ENCODE measurements at regions not wholly inside any gene's neighbourhood (a gene's known extent, or its start where the extent isn't known, plus 50 kb on each side); places are given as distances from the start of the nearest gene placed in this dataset.

GRCh38 chr14:51515611-51516010 lies 136.1 kb upstream of the FRMD6 start:
- H3K27me3 ChIP-seq (ENCODE audit: control insufficient read depth, insufficient read depth, low read length, poor library complexity, severe bottlenecking): no peaks in the 10 kb centered on the region
- 88 to 94% methylated on average over 3 of the region's 3 CpGs for WGBS, 2 experiments
- no peak overlapping the region for H3K4me3 ChIP-seq (ENCODE audit: insufficient read depth, low read depth, low read length)
- H3K9me3 ChIP-seq (ENCODE audit: control insufficient read depth, low read length): no peaks in the 10 kb centered on the region
- H3K4me1 ChIP-seq (ENCODE audit: control insufficient read depth, insufficient read depth, low read length): no peaks in the 10 kb centered on the region
- H3K27ac ChIP-seq (ENCODE audit: insufficient read depth, low read depth, low read length, poor library complexity, severe bottlenecking): no peak overlapping the region
- H3K36me3 ChIP-seq (ENCODE audit: control insufficient read depth, insufficient read depth, low read length): no peaks in the 10 kb centered on the region

GRCh38 chr14:51516706-51517395 lies 134.9 kb upstream of the FRMD6 start:
- 92 to 93% methylated on average over 4 of the region's 4 CpGs for WGBS, 2 experiments
- H3K27ac ChIP-seq (ENCODE audit: insufficient read depth, low read depth, low read length, poor library complexity, severe bottlenecking): no peak overlapping the region
- H3K9me3 ChIP-seq (ENCODE audit: control insufficient read depth, low read length): no peaks in the 10 kb centered on the region
- H3K4me3 ChIP-seq (ENCODE audit: insufficient read depth, low read depth, low read length): no peak overlapping the region
- no peaks in the 10 kb centered on the region for H3K27me3 ChIP-seq (ENCODE audit: control insufficient read depth, insufficient read depth, low read length, poor library complexity, severe bottlenecking)
- no peaks in the 10 kb centered on the region for H3K4me1 ChIP-seq (ENCODE audit: control insufficient read depth, insufficient read depth, low read length)
- no peaks in the 10 kb centered on the region for H3K36me3 ChIP-seq (ENCODE audit: control insufficient read depth, insufficient read depth, low read length)

- whole genome bisulfite sequencing, 2 experiments: 86% methylated on average over 2 of the region's 3 CpGs
These were observed 133.4 kb upstream of the FRMD6 start for GRCh38 chr14:51518280-51518679.

GRCh38 chr14:51518711-51519110 lies 133.0 kb upstream of the FRMD6 start:
- H3K4me1 ChIP-seq (ENCODE audit: control insufficient read depth, insufficient read depth, low read length): no peaks in the 10 kb centered on the region
- no peaks in the 10 kb centered on the region for H3K36me3 ChIP-seq (ENCODE audit: control insufficient read depth, insufficient read depth, low read length)
- H3K4me3 ChIP-seq (ENCODE audit: insufficient read depth, low read depth, low read length): no peak overlapping the region
- no peaks in the 10 kb centered on the region for H3K27me3 ChIP-seq (ENCODE audit: control insufficient read depth, insufficient read depth, low read length, poor library complexity, severe bottlenecking)
- H3K27ac ChIP-seq (ENCODE audit: insufficient read depth, low read depth, low read length, poor library complexity, severe bottlenecking): no peak overlapping the region
- no peaks in the 10 kb centered on the region for H3K9me3 ChIP-seq (ENCODE audit: control insufficient read depth, low read length)
- 86 to 95% methylated on average over 1 to 2 of the region's 2 CpGs for WGBS, 2 experiments

More at GRCh38 chr14:51518280-51518679, 133.4 kb upstream of the FRMD6 start:
- Histone ChIP-seq H3K27me3 (ENCODE audit: control insufficient read depth, insufficient read depth, low read length, poor library complexity, severe bottlenecking) (no peaks in the 10 kb centered on the region), H3K4me1 (ENCODE audit: control insufficient read depth, insufficient read depth, low read length) (no peaks in the 10 kb centered on the region), H3K9me3 (ENCODE audit: control insufficient read depth, low read length) (no peaks in the 10 kb centered on the region), H3K27ac (ENCODE audit: insufficient read depth, low read depth, low read length, poor library complexity, severe bottlenecking) (no peak overlapping the region), H3K4me3 (ENCODE audit: insufficient read depth, low read depth, low read length) (no peak overlapping the region), H3K36me3 (ENCODE audit: control insufficient read depth, insufficient read depth, low read length) (no peaks in the 10 kb centered on the region)

GRCh38 chr14:51520087-51520486 lies 131.6 kb upstream of the FRMD6 start:
- H3K4me1 ChIP-seq (ENCODE audit: control insufficient read depth, insufficient read depth, low read length): no peaks in the 10 kb centered on the region
- no peaks in the 10 kb centered on the region for H3K36me3 ChIP-seq (ENCODE audit: control insufficient read depth, insufficient read depth, low read length)
- no peaks in the 10 kb centered on the region for H3K9me3 ChIP-seq (ENCODE audit: control insufficient read depth, low read length)
- H3K27ac ChIP-seq (ENCODE audit: insufficient read depth, low read depth, low read length, poor library complexity, severe bottlenecking): no peak overlapping the region
- WGBS, 2 experiments: 100% methylated on average over 1 of the region's 1 CpG
- no peaks in the 10 kb centered on the region for H3K27me3 ChIP-seq (ENCODE audit: control insufficient read depth, insufficient read depth, low read length, poor library complexity, severe bottlenecking)
- no peak overlapping the region for H3K4me3 ChIP-seq (ENCODE audit: insufficient read depth, low read depth, low read length)

- Histone ChIP-seq H3K4me3 (ENCODE audit: insufficient read depth, low read depth, low read length) (no peak overlapping the region), H3K9me3 (ENCODE audit: control insufficient read depth, low read length) (no peaks in the 10 kb centered on the region), H3K27ac (ENCODE audit: insufficient read depth, low read depth, low read length, poor library complexity, severe bottlenecking) (no peak overlapping the region), H3K36me3 (ENCODE audit: control insufficient read depth, insufficient read depth, low read length) (no peaks in the 10 kb centered on the region), H3K27me3 (ENCODE audit: control insufficient read depth, insufficient read depth, low read length, poor library complexity, severe bottlenecking) (no peaks in the 10 kb centered on the region), H3K4me1 (ENCODE audit: control insufficient read depth, insufficient read depth, low read length) (no peaks in the 10 kb centered on the region)
These were observed 129.9 kb upstream of the FRMD6 start for GRCh38 chr14:51521764-51522163.

- Histone ChIP-seq H3K27ac (ENCODE audit: insufficient read depth, low read depth, low read length, poor library complexity, severe bottlenecking) (no peak overlapping the region), H3K9me3 (ENCODE audit: control insufficient read depth, low read length) (no peaks in the 10 kb centered on the region), H3K36me3 (ENCODE audit: control insufficient read depth, insufficient read depth, low read length) (no peaks in the 10 kb centered on the region), H3K4me3 (ENCODE audit: insufficient read depth, low read depth, low read length) (no peak overlapping the region), H3K4me1 (ENCODE audit: control insufficient read depth, insufficient read depth, low read length) (no peaks in the 10 kb centered on the region), H3K27me3 (ENCODE audit: control insufficient read depth, insufficient read depth, low read length, poor library complexity, severe bottlenecking) (no peaks in the 10 kb centered on the region)
- 87 to 92% methylated on average over 4 of the region's 4 CpGs for WGBS, 2 experiments
These were observed 128.5 kb upstream of the FRMD6 start for GRCh38 chr14:51523243-51523642.

- H3K27ac ChIP-seq (ENCODE audit: insufficient read depth, low read depth, low read length, poor library complexity, severe bottlenecking): no peak overlapping the region
These were observed 126.0 kb upstream of the FRMD6 start for GRCh38 chr14:51525739-51526138.

GRCh38 chr14:51527073-51527472 lies 124.6 kb upstream of the FRMD6 start:
- H3K36me3 ChIP-seq (ENCODE audit: control insufficient read depth, insufficient read depth, low read length): no peaks in the 10 kb centered on the region
- no peaks in the 10 kb centered on the region for H3K27me3 ChIP-seq (ENCODE audit: control insufficient read depth, insufficient read depth, low read length, poor library complexity, severe bottlenecking)
- H3K9me3 ChIP-seq (ENCODE audit: control insufficient read depth, low read length): no peaks in the 10 kb centered on the region
- H3K27ac ChIP-seq (ENCODE audit: insufficient read depth, low read depth, low read length, poor library complexity, severe bottlenecking): no peak overlapping the region
- H3K4me3 ChIP-seq (ENCODE audit: insufficient read depth, low read depth, low read length): no peak overlapping the region
- H3K4me1 ChIP-seq (ENCODE audit: control insufficient read depth, insufficient read depth, low read length): no peaks in the 10 kb centered on the region
- WGBS, 2 experiments: 90 to 100% methylated on average over 2 of the region's 2 CpGs

More at GRCh38 chr14:51525739-51526138, 126.0 kb upstream of the FRMD6 start:
- Histone ChIP-seq H3K36me3 (ENCODE audit: control insufficient read depth, insufficient read depth, low read length) (no peaks in the 10 kb centered on the region), H3K9me3 (ENCODE audit: control insufficient read depth, low read length) (no peaks in the 10 kb centered on the region), H3K27me3 (ENCODE audit: control insufficient read depth, insufficient read depth, low read length, poor library complexity, severe bottlenecking) (no peaks in the 10 kb centered on the region), H3K4me3 (ENCODE audit: insufficient read depth, low read depth, low read length) (no peak overlapping the region), H3K4me1 (ENCODE audit: control insufficient read depth, insufficient read depth, low read length) (no peaks in the 10 kb centered on the region)
- 91 to 92% methylated on average over 3 of the region's 3 CpGs for WGBS, 2 experiments

- Histone ChIP-seq H3K4me3 (ENCODE audit: insufficient read depth, low read depth, low read length) (no peak overlapping the region), H3K27ac (ENCODE audit: insufficient read depth, low read depth, low read length, poor library complexity, severe bottlenecking) (no peak overlapping the region), H3K27me3 (ENCODE audit: control insufficient read depth, insufficient read depth, low read length, poor library complexity, severe bottlenecking) (no peaks in the 10 kb centered on the region), H3K36me3 (ENCODE audit: control insufficient read depth, insufficient read depth, low read length) (no peaks in the 10 kb centered on the region), H3K4me1 (ENCODE audit: control insufficient read depth, insufficient read depth, low read length) (no peaks in the 10 kb centered on the region), H3K9me3 (ENCODE audit: control insufficient read depth, low read length) (no peaks in the 10 kb centered on the region)
- 84 to 85% methylated on average over 1 of the region's 1 CpG for WGBS, 2 experiments
These were observed 122.0 kb upstream of the FRMD6 start for GRCh38 chr14:51529736-51530135.

- H3K27me3 ChIP-seq (ENCODE audit: control insufficient read depth, insufficient read depth, low read length, poor library complexity, severe bottlenecking): no peaks in the 10 kb centered on the region
- H3K36me3 ChIP-seq (ENCODE audit: control insufficient read depth, insufficient read depth, low read length): no peaks in the 10 kb centered on the region
- no peaks in the 10 kb centered on the region for H3K4me1 ChIP-seq (ENCODE audit: control insufficient read depth, insufficient read depth, low read length)
- no peaks in the 10 kb centered on the region for H3K9me3 ChIP-seq (ENCODE audit: control insufficient read depth, low read length)
- WGBS, 2 experiments: 84 to 86% methylated on average over 2 of the region's 2 CpGs
- no peak overlapping the region for H3K27ac ChIP-seq (ENCODE audit: insufficient read depth, low read depth, low read length, poor library complexity, severe bottlenecking)
- no peak overlapping the region for H3K4me3 ChIP-seq (ENCODE audit: insufficient read depth, low read depth, low read length)
These were observed 118.5 kb upstream of the FRMD6 start for GRCh38 chr14:51533160-51533559.

Data from ectodermal cell (in vitro differentiated cells).